ENCODE measurements at regions not wholly inside any gene's neighbourhood (a gene's known extent, or its start where the extent isn't known, plus 50 kb on each side); places are given as distances from the start of the nearest gene placed in this dataset.
"Not testable (repeated sequence)": the region's sequence is repeated elsewhere in the genome, so short reads cannot be mapped to it uniquely, and the experiment has no call there.

GRCh38 chr3:62950210-62950609 is 75.0 kb upstream of the CADPS start:
- Histone ChIP-seq H3K27me3 (no peaks in the 10 kb centered on the region), H3K9me3 (no peaks in the 10 kb centered on the region), H3K4me3 (no peak overlapping the region), H3K36me3 (no peaks in the 10 kb centered on the region), H3K4me1 (no peaks in the 10 kb centered on the region), H3K27ac (no peak overlapping the region)
- no peak for TF ChIP-seq CTCF (IDR thresholded peaks at IDR 0.05)
- intact Hi-C loops (cut with DNase I), result no loop called here
- ATAC-seq (no peak), DNase-seq (no peak)

- no peak for TF ChIP-seq CTCF (IDR thresholded peaks at IDR 0.05)
- ATAC-seq (no peak), DNase-seq (no peak)
- Histone ChIP-seq H3K9me3 (no peaks in the 10 kb centered on the region), H3K27ac (no peak overlapping the region), H3K36me3 (no peaks in the 10 kb centered on the region), H3K4me1 (no peaks in the 10 kb centered on the region), H3K27me3 (no peaks in the 10 kb centered on the region), H3K4me3 (no peak overlapping the region)
- intact Hi-C loops (cut with DNase I), result no loop called here
Observed at GRCh38 chr3:62951037-62951613, 75.9 kb upstream of the CADPS start.

GRCh38 chr3:62951880-62952279 is 76.7 kb upstream of the CADPS start:
- H3K27ac ChIP-seq; ATAC-seq; intact Hi-C loops (cut with DNase I); H3K36me3 ChIP-seq; H3K4me1 ChIP-seq; DNase-seq; H3K27me3 ChIP-seq; H3K4me3 ChIP-seq; H3K9me3 ChIP-seq: not testable (repeated sequence)

- Histone ChIP-seq H3K4me3 (no peak overlapping the region), H3K36me3 (no peaks in the 10 kb centered on the region), H3K4me1 (no peaks in the 10 kb centered on the region), H3K9me3 (no peaks in the 10 kb centered on the region), H3K27me3 (no peaks in the 10 kb centered on the region), H3K27ac (no peak overlapping the region)
- no peak for TF ChIP-seq CTCF (IDR thresholded peaks at IDR 0.05)
- intact Hi-C loops (cut with DNase I), result no loop called here
- DNase-seq, result no peak
- ATAC-seq, result no peak
Observed at GRCh38 chr3:62954580-62954979, 79.4 kb upstream of the CADPS start.

- no peaks in the 10 kb centered on the region for H3K36me3 ChIP-seq
- no peak for TF ChIP-seq CTCF (IDR thresholded peaks at IDR 0.05)
- DNase-seq (no peak), ATAC-seq (no peak)
- intact Hi-C loops (cut with DNase I), result no loop called here
- H3K4me3 ChIP-seq, result no peak overlapping the region
- H3K9me3 ChIP-seq, result no peaks in the 10 kb centered on the region
- H3K4me1 ChIP-seq, result no peaks in the 10 kb centered on the region
- no peaks in the 10 kb centered on the region for H3K27me3 ChIP-seq
- no peak overlapping the region for H3K27ac ChIP-seq
Observed at GRCh38 chr3:62955126-62955525, 79.9 kb upstream of the CADPS start.

GRCh38 chr3:62956411-62956810 is 81.2 kb upstream of the CADPS start:
- Histone ChIP-seq H3K4me3 (no peak overlapping the region), H3K27ac (no peak overlapping the region), H3K36me3 (no peaks in the 10 kb centered on the region), H3K9me3 (no peaks in the 10 kb centered on the region), H3K27me3 (no peaks in the 10 kb centered on the region), H3K4me1 (no peaks in the 10 kb centered on the region)
- no peak for TF ChIP-seq CTCF (IDR thresholded peaks at IDR 0.05)
- intact Hi-C loops (cut with DNase I), result no loop called here
- DNase-seq, result no peak
- ATAC-seq, result no peak
